GM12878 (cell line): ENCODE measurements at regions not wholly inside any gene's neighbourhood (a gene's known extent, or its start where the extent isn't known, plus 50 kb on each side); places are given as distances from the start of the nearest gene placed in this dataset.

Experiments used
- ATAC-seq: fragments of 200-7000 bp; cut with Tn5 transposase; 3 replicates; pipeline ENCODE4 v1.9.1; 2020; ENCODE audit warnings: mild to moderate bottlenecking, moderate library complexity
- BruUV-seq: library from RNA; stranded (reverse); fragments of 400-500 nt; replicated peaks from 2 replicates; lab custom pipeline; 2021; lab: Mats Ljungman, UMichigan
- CTCF ChIA-PET: fragments of 300-600 bp; sonication (Branson Sonifier 250); formaldehyde crosslinking; extraction: SDS; loops from one replicate; lab custom pipeline; 2021; ENCODE audit warnings: inconsistent platforms; lab: Yijun Ruan, JAX
- POLR2A ChIA-PET: fragments of 350-600 bp; formaldehyde crosslinking; extraction: SDS; loops from one replicate; lab custom pipeline; 2021; ENCODE audit warnings: inconsistent platforms; lab: Charles Lee
- RAD21 ChIA-PET: fragments of 300-600 bp; sonication (Branson Sonifier 250); formaldehyde crosslinking; loops from one replicate; lab custom pipeline; 2023; ENCODE audit warnings: antibody characterized with exemption; ENCODE audit not compliant: unreplicated experiment; lab: Charles Lee
- SMC1A ChIA-PET: fragments of 300-600 bp; sonication (Branson Sonifier 250); formaldehyde crosslinking; loops from one replicate; lab custom pipeline; 2023; ENCODE audit not compliant: unreplicated experiment, uncharacterized antibody; lab: Charles Lee
- DNase-seq: peaks from one replicate; pipeline ENCODE4 v3.0.0-alpha.2; 2011; ENCODE audit warnings: low read depth, low spot score
- FAIRE-seq: peaks from 3 replicates; lab custom pipeline; 2011; peaks lifted over from hg19 to GRCh38; lab: Jason Lieb, UNC
- H2AFZ ChIP-seq: 2 replicates; pipeline ENCODE4 v1.6.0; 2011; ENCODE audit warnings: low read depth, low read length, control low read depth; ENCODE audit not compliant: control insufficient read depth
- H3K27ac ChIP-seq: 2 replicates; pipeline ENCODE4 v1.5.1; 2011; ENCODE audit warnings: control low read depth; ENCODE audit not compliant: control insufficient read depth, insufficient read depth
- H3K27me3 ChIP-seq, 2 experiments: replicated peaks in 1 of 2; 2 replicates each; pipeline versions ENCODE4 v1.6.0 to v1.6.1; 2011; ENCODE audit warnings: low read length in 1 of 2; ENCODE audit not compliant: control insufficient read depth in 2 of 2, insufficient read depth in 2 of 2
- H3K36me3 ChIP-seq, 2 experiments: 2 replicates each; pipeline ENCODE4 v1.5.1; 2011; ENCODE audit warnings: low read length in 1 of 2; ENCODE audit not compliant: control insufficient read depth in 2 of 2, insufficient read depth in 2 of 2
- H3K4me1 ChIP-seq: 2 replicates; pipeline ENCODE4 v1.6.1; 2011; ENCODE audit warnings: mild to moderate bottlenecking, low read length, moderate library complexity, mixed read lengths; ENCODE audit not compliant: control insufficient read depth, insufficient read depth
- H3K4me2 ChIP-seq: 2 replicates; pipeline ENCODE4 v1.6.0; 2011; ENCODE audit warnings: control low read depth; ENCODE audit not compliant: control insufficient read depth, insufficient read depth
- H3K4me3 ChIP-seq: fragments of 200-600 bp; sonication (generic); 2 replicates; pipeline ENCODE4 v1.5.1; 2016
- H3K79me2 ChIP-seq: 2 replicates; pipeline ENCODE4 v1.6.0; 2011; ENCODE audit warnings: low read length; ENCODE audit not compliant: control insufficient read depth, insufficient read depth
- H3K9ac ChIP-seq: 2 replicates; pipeline ENCODE4 v1.8.0; 2011; ENCODE audit warnings: low read length, control low read depth, mixed read lengths; ENCODE audit not compliant: control insufficient read depth, insufficient read depth
- H3K9me3 ChIP-seq: replicated peaks from 3 replicates; pipeline ENCODE4 v1.5.1; 2011; ENCODE audit warnings: mild to moderate bottlenecking, low read length; ENCODE audit not compliant: control insufficient read depth, insufficient read depth
- H4K20me1 ChIP-seq: 2 replicates; pipeline ENCODE4 v1.6.0; 2011; ENCODE audit not compliant: control insufficient read depth, insufficient read depth
- BCLAF1 ChIP-seq: fragments of 450-650 bp; IDR thresholded peaks from 2 replicates; pipeline ENCODE4 v1.6.1; 2017; ENCODE audit warnings: antibody characterized with exemption, mild to moderate bottlenecking, moderate library complexity
- HDAC6 ChIP-seq: fragments of 200-600 bp; sonication (generic); IDR thresholded peaks from one replicate; pipeline ENCODE4 v1.8.0; 2017; ENCODE audit warnings: antibody characterized with exemption; ENCODE audit not compliant: unreplicated experiment
- HSF1 ChIP-seq: fragments of 150-350 bp; IDR thresholded peaks from 2 replicates; pipeline ENCODE4 v1.6.1; 2014; ENCODE audit warnings: mild to moderate bottlenecking, low read depth, low read length
- MAX ChIP-seq: IDR thresholded peaks from 2 replicates; pipeline ENCODE4 v1.6.1; 2012; ENCODE audit warnings: low read depth, low read length, improper control_type of control experiment
- MTA3 ChIP-seq: IDR thresholded peaks from 2 replicates; pipeline ENCODE4 v1.6.1; 2012; ENCODE audit warnings: low read length, inconsistent platforms, borderline replicate concordance
- MYB ChIP-seq: fragments of 150-350 bp; IDR thresholded peaks from 2 replicates; pipeline ENCODE4 v1.6.1; 2014; ENCODE audit warnings: mild to moderate bottlenecking, low read depth, low read length, borderline replicate concordance
- NBN ChIP-seq: fragments of 450-650 bp; IDR thresholded peaks from 2 replicates; pipeline ENCODE4 v1.6.1; 2016
- NFXL1 ChIP-seq: fragments of 450-650 bp; IDR thresholded peaks from 2 replicates; pipeline ENCODE4 v1.6.1; 2017; ENCODE audit warnings: antibody characterized with exemption, mild to moderate bottlenecking, borderline replicate concordance
- PAX5 ChIP-seq: IDR thresholded peaks from 2 replicates; pipeline ENCODE4 v1.6.1; 2011; ENCODE audit warnings: low read depth, low read length, borderline replicate concordance
- POLR2A ChIP-seq: IDR thresholded peaks from 2 replicates; pipeline ENCODE4 v1.6.1; 2011; ENCODE audit warnings: low read depth, mild to moderate bottlenecking, low read length
- RCOR1 ChIP-seq: conservative IDR thresholded peaks from 2 replicates; pipeline ENCODE4 v1.6.1; 2012; ENCODE audit warnings: low read depth, low read length, improper control_type of control experiment
- RELA ChIP-seq: fragments of 450-650 bp; IDR thresholded peaks from 2 replicates; pipeline ENCODE4 v1.8.0; 2014; ENCODE audit warnings: borderline replicate concordance; ENCODE audit not compliant: partially characterized antibody
- SIN3A ChIP-seq: IDR thresholded peaks from 2 replicates; pipeline ENCODE4 v1.6.1; 2012; ENCODE audit warnings: low read depth, low read length, improper control_type of control experiment
- SMARCA5 ChIP-seq: fragments of 450-650 bp; IDR thresholded peaks from 2 replicates; pipeline ENCODE4 v1.6.1; 2017; ENCODE audit warnings: mild to moderate bottlenecking
- ZZZ3 ChIP-seq: IDR thresholded peaks from 2 replicates; pipeline ENCODE4 v1.6.1; 2011; ENCODE audit warnings: low read depth; ENCODE audit not compliant: control insufficient read depth, insufficient read length
- WGBS: methylation state at CpG from one replicate; pipeline ENCODE4 v1.1.6; 2016; ENCODE audit warnings: low lambda C conversion rate; ENCODE audit not compliant: insufficient replicate concordance, insufficient coverage; ENCODE audit errors: missing lambda C conversion rate; 5-methylcytosine and 5-hydroxymethylcytosine counted together
- in situ Hi-C: fragments of 300-500 bp; cut with MboI; formaldehyde crosslinking; loops from 9 replicates; pipeline ENCODE4 v1.14.3; 2018; ENCODE audit warnings: mixed read lengths
- intact Hi-C: fragments of 100-400 bp; cut with micrococcal nuclease; formaldehyde crosslinking; loops from one replicate; pipeline ENCODE4 v1.14.2; 2022; ENCODE audit not compliant: unreplicated experiment

DNA sequence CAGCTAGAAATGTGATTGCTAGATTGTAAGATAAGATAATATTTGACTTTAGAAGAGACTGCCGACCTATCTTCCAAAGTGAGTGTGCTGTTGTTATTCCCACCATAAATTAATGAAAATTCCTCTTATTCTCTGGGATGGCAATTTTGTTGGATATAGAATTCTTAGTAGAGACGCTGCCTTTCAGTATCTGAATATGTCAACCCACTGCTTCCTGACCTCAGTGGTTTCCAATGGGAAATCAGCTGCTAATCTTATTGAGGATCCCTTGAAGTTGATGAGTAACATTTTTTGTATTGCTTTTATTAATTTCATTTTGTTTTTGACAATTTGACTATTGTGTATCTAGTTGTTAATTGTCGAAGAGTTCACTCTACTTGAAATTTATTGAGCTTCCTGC lies 313.0 kb downstream of the BMP2 start:
- BruUV-seq: no TSS peak
- ChIA-PET SMC1A (interaction anchor here (1.1 to 1.5 kb wide), 5 partner anchors 9 to 49 kb away, joined by 4 to 6 read pairs (median 5); no protein-coding TSS in a partner anchor), CTCF (interaction anchor here (0.8 to 1.3 kb wide), 3 partner anchors 18 to 253 kb away, joined by 3 read pairs; no protein-coding TSS in a partner anchor), RAD21 (no interaction called here), POLR2A (interaction anchor here (0.6 kb wide), 1 partner anchor 35 kb away, joined by 5 read pairs; no protein-coding TSS in a partner anchor)
- no peak overlapping the region for H3K9ac ChIP-seq
- no peak overlapping the region for H3K4me2 ChIP-seq
- no peaks in the 10 kb centered on the region for H3K9me3 ChIP-seq
- DNase-seq (no peak), ATAC-seq (no peak), FAIRE-seq (no peak)
- intact Hi-C loops: no loop called here
- H3K79me2 ChIP-seq: no peaks in the 10 kb centered on the region
- H3K4me3 ChIP-seq: no peak overlapping the region
- in situ Hi-C loops: no loop called here
- WGBS: 12% methylated on average over 3 of the region's 3 CpGs
- no peaks in the 10 kb centered on the region for H4K20me1 ChIP-seq
- H3K4me1 ChIP-seq: no peaks in the 10 kb centered on the region
- H3K36me3 ChIP-seq: no peaks in the 10 kb centered on the region
- H3K27ac ChIP-seq: no peak overlapping the region
- H3K27me3 ChIP-seq: no peaks in the 10 kb centered on the region
- TF ChIP-seq MTA3 (no peak), RCOR1 (no peak), HDAC6 (no peak), NBN (no peak), SMARCA5 (no peak), RELA (no peak)
- no peak overlapping the region for H2AFZ ChIP-seq

- CTCF ChIA-PET: interaction anchor here (1.4 to 2.4 kb wide), 2 partner anchors 9 to 200 kb away, joined by 4 to 7 read pairs; no protein-coding TSS in a partner anchor
- ATAC-seq: no peak
- no peak for DNase-seq
- POLR2A ChIA-PET: no interaction called here
- H3K4me3 ChIP-seq: no peak overlapping the region
- no peaks in the 10 kb centered on the region for H3K36me3 ChIP-seq
- H3K27me3 ChIP-seq: no peaks in the 10 kb centered on the region
- no peaks in the 10 kb centered on the region for H3K9me3 ChIP-seq
- no peaks in the 10 kb centered on the region for H3K4me1 ChIP-seq
- no peak overlapping the region for H2AFZ ChIP-seq
- no peak overlapping the region for H3K27ac ChIP-seq
- no peak for FAIRE-seq
- RAD21 ChIA-PET: no interaction called here
- SMC1A ChIA-PET: interaction anchor here (1.0 to 1.8 kb wide), 3 partner anchors 45 to 320 kb away, joined by 3 to 4 read pairs (median 3); no protein-coding TSS in a partner anchor
- intact Hi-C loops (no loop called here), in situ Hi-C loops (no loop called here)
- no TSS peak for BruUV-seq
- H3K9ac ChIP-seq: no peak overlapping the region
- no peaks in the 10 kb centered on the region for H4K20me1 ChIP-seq
- 25% methylated on average over 1 of the region's 1 CpG for WGBS
- H3K79me2 ChIP-seq: no peaks in the 10 kb centered on the region
- H3K4me2 ChIP-seq: no peak overlapping the region
- no peak for TF ChIP-seq ZZZ3
- no peak for TF ChIP-seq MAX
- TF ChIP-seq PAX5: no peak
- no peak for TF ChIP-seq BCLAF1
- TF ChIP-seq NFXL1: no peak
- TF ChIP-seq MYB: no peak
- TF ChIP-seq POLR2A: no peak
- TF ChIP-seq HSF1: no peak
- no peak for TF ChIP-seq SIN3A
These were observed 318.0 kb downstream of the BMP2 start for GRCh38 chr20:7085467-7085866.
